IPS-15b (cell line): ENCODE measurements at regions not wholly inside any gene's neighbourhood (a gene's known extent, or its start where the extent isn't known, plus 50 kb on each side); places are given as distances from the start of the nearest gene placed in this dataset.

Source experiments
- H3K27me3 ChIP-seq: one replicate; pipeline ENCODE4 v1.6.1; 2013; ENCODE audit warnings: low read length; ENCODE audit not compliant: control insufficient read depth, insufficient read depth
- H3K36me3 ChIP-seq: one replicate; pipeline ENCODE4 v1.6.1; 2013; ENCODE audit warnings: low read length; ENCODE audit not compliant: control insufficient read depth, insufficient read depth
- H3K4me1 ChIP-seq: one replicate; pipeline ENCODE4 v1.6.1; 2013; ENCODE audit warnings: mild to moderate bottlenecking, low read length; ENCODE audit not compliant: control insufficient read depth, insufficient read depth
- H3K4me3 ChIP-seq: one replicate; pipeline ENCODE4 v1.5.1; 2013; ENCODE audit warnings: low read depth, low read length
- H3K9ac ChIP-seq: one replicate; pipeline ENCODE4 v1.6.1; 2013; ENCODE audit warnings: low read depth, mild to moderate bottlenecking, low read length
- H3K9me3 ChIP-seq: one replicate; pipeline ENCODE4 v1.6.1; 2013; ENCODE audit warnings: mild to moderate bottlenecking, low read length; ENCODE audit not compliant: control insufficient read depth, insufficient read depth

DNA sequence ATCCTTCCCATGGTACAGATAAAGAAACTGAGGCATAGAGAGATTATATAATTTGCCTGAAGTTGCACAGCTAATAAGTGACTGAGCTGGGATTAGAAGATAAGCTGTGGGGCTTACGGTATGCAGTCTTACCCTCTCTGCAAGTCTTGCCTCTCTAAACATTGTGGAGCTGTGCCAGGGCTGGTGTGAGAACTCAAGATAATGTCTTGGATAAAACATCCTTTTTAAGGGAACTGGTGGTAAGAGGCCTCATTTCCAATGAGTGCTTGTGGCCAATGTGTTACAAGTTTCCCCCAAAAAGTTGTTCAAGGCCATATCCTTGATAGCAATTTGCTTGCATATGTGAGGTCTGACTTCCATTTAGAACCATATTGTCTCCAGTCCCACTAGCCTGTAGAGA lies 84.3 kb upstream of the ETAA1 start:
- Histone ChIP-seq H3K4me1 (peaks cover under 1% of the 10 kb centered on the region), H3K9me3 (no peaks in the 10 kb centered on the region), H3K9ac (no peak overlapping the region), H3K4me3 (no peak overlapping the region), H3K36me3 (no peaks in the 10 kb centered on the region), H3K27me3 (no peaks in the 10 kb centered on the region)

DNA sequence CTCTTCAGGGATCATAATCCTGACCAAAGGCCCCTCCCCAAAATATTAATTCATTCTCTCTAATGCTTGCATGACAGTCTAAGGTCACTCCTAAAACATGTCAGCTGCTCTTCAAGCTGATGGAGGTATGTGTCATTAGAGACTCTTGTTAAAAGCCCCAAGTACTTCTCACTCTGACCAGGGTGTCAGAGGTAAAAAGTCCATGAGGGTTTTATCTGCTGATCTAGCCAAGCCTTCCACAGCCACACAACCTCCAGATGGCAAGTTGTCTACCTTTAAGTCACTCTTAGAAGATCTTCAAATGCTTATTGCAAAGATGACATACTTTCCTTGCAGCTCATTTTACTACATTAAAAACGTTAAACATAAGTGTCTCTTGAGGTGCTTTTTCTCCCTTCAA lies 83.6 kb upstream of the ETAA1 start:
- Histone ChIP-seq H3K27me3 (no peaks in the 10 kb centered on the region), H3K4me3 (no peak overlapping the region), H3K36me3 (no peaks in the 10 kb centered on the region), H3K9ac (no peak overlapping the region), H3K4me1 (peaks cover 6% of the 10 kb centered on the region), H3K9me3 (no peaks in the 10 kb centered on the region)

DNA sequence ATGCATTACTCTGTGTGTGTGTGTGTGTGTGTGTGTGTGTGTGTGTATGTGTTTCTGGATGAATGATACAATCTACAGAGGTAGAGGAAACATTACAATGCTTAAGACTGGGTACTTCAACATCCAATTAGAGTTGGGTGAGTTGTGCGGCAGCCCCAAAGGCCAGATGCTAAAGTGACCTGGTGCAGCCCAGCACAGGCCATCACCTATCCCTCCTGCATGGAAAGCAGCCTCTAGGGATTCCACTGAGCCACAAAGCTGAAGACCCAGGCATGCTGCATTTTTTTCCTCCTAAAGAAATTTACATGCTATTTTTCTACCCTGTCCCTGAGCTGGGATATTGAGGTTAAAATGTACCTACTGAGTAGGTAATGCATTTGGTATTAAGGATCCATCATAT lies 79.1 kb upstream of the ETAA1 start:
- H3K36me3 ChIP-seq = no peaks in the 10 kb centered on the region
- H3K4me3 ChIP-seq = no peak overlapping the region
- no peaks in the 10 kb centered on the region for H3K9me3 ChIP-seq
- H3K27me3 ChIP-seq = no peaks in the 10 kb centered on the region
- no peak overlapping the region for H3K9ac ChIP-seq
- H3K4me1 ChIP-seq = peaks cover 26% of the 10 kb centered on the region

DNA sequence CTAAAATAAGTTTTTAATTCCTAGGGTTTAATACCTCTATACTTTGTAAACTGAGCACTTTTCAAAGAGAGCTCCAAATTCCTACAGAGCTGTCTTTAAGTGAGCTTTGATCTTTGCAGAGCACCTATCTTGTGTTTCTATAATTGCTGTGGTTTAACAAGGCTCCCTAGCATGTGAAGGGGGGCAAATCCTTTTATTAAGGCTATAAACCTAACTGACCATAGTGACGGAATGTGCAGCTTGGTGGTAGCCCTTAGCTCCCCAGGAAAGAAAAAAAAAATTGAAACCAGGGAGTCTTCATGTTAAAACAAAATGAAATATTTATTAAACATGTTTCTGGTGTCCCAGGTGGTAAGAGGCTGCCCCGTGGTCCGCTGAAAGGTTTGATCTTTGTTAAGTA lies 78.6 kb upstream of the ETAA1 start:
- Histone ChIP-seq H3K4me1 (peaks cover 26% of the 10 kb centered on the region), H3K9ac (no peak overlapping the region), H3K36me3 (no peaks in the 10 kb centered on the region), H3K27me3 (no peaks in the 10 kb centered on the region), H3K9me3 (no peaks in the 10 kb centered on the region), H3K4me3 (no peak overlapping the region)

DNA sequence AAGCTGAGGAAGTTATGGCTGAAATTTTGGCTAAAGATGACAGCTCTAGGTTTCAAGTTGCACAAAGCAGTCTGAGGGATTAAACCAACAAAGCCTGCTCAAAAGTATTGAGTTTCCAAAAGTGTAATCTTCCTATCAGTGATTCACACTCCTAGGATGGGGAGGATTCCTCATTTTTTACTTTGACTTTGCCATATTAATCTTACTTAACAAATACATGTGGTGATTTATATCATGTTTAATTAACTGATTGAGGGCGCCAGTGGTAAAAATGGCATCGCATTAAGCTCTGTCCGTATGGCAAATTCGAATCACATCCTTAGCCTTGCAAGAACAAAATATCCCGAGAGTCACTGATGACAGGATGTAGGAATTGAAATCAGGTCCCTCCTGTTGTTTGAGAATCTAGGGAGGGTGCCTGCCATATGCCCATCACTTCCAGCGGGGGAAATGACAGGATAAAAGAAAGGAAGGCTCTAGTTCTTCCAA lies 78.1 kb upstream of the ETAA1 start:
- no peaks in the 10 kb centered on the region for H3K36me3 ChIP-seq
- no peak overlapping the region for H3K9ac ChIP-seq
- no peaks in the 10 kb centered on the region for H3K9me3 ChIP-seq
- no peaks in the 10 kb centered on the region for H3K27me3 ChIP-seq
- H3K4me1 ChIP-seq = peaks cover 26% of the 10 kb centered on the region
- H3K4me3 ChIP-seq = no peak overlapping the region

DNA sequence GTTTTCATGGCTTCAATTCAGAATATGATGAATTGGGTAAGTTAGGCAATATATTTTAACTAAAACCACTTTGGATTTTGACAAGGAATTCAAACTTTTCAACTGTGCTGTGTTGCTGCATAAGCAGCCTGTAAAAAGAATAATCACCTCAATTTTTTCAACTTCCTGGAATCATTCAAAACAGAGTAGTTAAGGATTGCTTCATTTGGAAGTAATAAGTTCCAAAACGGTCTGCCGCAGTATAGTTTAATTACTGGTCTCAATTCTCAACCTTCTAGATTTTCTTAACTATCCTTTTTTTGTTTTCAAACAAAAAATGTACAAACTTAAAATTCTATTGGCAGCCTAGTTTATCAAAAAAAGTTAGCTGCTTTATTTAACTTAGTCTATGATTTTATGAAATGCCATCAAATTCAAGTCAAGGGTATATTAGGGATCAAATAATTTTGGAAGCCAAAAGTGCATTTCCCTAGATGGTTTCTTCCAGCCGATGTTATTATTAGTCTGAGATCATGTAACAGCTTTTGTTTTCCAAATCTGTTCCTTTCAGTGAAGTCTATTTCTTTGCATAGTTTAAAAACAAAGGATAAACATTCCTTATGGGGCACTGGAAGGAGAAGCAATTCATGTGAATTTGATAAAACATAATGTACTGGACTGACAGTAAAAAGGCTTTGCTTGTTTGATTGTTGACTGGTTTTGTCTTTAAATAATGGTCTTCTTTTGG lies 76.1 kb upstream of the ETAA1 start:
- Histone ChIP-seq H3K4me3 (no peak overlapping the region), H3K4me1 (peaks cover 26% of the 10 kb centered on the region), H3K9me3 (no peaks in the 10 kb centered on the region), H3K27me3 (no peaks in the 10 kb centered on the region), H3K36me3 (no peaks in the 10 kb centered on the region), H3K9ac (no peak overlapping the region)

DNA sequence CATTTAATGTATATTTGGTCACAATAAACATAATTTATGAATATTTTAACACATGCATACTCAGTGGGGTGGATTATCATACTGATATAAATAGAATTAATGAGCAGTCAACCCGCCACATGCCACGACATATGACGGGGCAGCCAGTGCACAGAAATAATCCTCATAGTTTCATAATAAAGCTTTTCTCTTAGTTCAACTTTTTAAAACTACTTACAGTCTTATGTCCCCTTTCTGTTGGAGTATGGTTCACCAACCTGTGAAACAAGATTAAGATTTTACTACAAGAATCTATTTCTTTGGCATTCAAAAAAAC lies 75.6 kb upstream of the ETAA1 start:
- Histone ChIP-seq H3K9ac (no peak overlapping the region), H3K4me1 (peaks cover 26% of the 10 kb centered on the region)

DNA sequence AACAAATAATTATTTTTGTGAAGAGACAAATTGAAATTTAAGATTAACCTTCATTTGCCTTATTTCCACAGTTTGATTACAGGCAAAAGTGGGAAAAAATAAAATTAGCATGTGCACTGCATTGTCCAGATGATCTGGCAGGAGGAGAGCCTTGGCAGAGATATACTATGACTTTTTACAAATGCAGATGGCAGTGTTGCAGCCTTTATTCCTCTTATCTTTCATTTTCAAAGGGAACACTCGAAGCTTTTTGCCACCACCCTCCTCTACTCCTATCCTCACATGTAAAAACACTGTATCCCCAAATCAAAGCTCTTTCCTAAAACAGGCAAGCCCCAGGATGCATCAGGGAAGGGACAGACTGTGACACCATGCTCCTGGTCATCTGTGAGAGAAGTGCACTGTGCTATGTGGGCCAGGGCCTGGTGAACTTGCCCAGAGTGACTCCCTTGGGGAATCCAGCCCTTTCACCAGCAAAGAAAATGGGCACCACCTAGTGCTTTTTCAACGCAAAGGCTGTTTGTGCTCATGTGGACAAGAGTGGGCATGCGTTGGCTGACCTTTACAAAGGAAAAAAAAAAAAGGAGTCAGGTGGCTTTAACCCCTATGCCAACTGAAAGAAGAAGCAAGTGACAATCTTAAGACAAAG lies 74.7 kb upstream of the ETAA1 start:
- Histone ChIP-seq H3K4me3 (no peak overlapping the region), H3K27me3 (no peaks in the 10 kb centered on the region), H3K36me3 (no peaks in the 10 kb centered on the region), H3K9ac (no peak overlapping the region), H3K9me3 (no peaks in the 10 kb centered on the region), H3K4me1 (peaks cover 26% of the 10 kb centered on the region)

More for the DNA sequence above, 75.6 kb upstream of the ETAA1 start:
- H3K9me3 ChIP-seq = no peaks in the 10 kb centered on the region
- no peak overlapping the region for H3K4me3 ChIP-seq
- no peaks in the 10 kb centered on the region for H3K27me3 ChIP-seq
- no peaks in the 10 kb centered on the region for H3K36me3 ChIP-seq

DNA sequence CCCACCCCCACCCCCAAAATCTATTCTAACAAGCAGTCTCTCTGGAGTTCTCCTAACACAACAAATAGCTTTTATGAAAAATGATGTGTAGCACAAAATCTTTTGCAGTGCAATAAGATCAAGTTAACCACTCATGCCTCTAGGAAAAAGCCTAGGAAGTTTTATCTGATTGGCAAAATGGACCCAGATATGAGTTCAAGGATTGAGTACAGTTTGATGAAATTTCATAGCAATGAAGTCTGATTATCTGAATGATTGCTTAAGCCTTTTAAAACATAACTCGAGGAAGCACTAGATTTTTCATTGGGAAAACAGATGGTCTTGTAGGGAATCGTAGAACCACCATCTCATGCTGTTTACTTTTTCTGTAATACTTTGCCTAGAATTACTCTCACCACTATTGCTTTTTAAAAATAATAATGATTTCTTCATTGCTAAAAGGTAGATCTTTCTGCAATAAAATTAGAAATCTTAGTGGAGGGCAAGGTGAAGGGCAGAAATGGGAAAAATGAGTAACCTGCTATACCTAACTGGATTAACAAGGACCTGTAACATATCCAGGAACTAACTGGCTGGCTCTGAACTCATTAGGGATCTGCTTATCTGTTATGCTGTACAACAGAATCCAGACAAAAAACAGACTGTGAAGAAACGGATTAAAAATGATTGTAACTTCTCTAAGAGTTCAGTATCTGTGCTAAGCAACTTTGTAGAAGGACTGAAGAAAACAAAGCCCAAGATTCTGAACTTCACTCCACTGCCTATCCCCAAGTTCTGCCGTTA lies 73.7 kb upstream of the ETAA1 start:
- H3K9ac ChIP-seq = no peak overlapping the region
- H3K4me1 ChIP-seq = peaks cover 25% of the 10 kb centered on the region
- no peaks in the 10 kb centered on the region for H3K9me3 ChIP-seq
- no peak overlapping the region for H3K4me3 ChIP-seq
- H3K27me3 ChIP-seq = no peaks in the 10 kb centered on the region
- H3K36me3 ChIP-seq = no peaks in the 10 kb centered on the region

DNA sequence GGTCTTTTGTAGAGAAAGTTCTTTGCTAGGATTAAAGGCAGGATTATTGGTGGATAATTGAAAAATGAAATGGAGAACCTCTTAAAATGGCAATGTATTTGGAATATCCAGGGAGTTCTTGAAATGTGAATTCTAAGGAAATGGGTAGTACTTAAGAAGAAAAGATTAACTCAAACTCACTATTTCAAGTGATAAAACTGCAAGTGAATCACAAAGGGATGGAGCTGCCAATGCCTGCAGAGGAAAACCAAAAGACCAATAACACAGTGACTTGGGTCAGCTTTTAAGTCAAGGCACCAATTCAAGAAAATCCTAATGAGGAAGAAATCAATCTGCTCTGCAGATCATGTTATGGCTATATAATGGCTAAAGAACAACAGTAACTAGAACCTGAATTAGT lies 67.6 kb upstream of the ETAA1 start:
- Histone ChIP-seq H3K27me3 (no peaks in the 10 kb centered on the region), H3K9me3 (no peaks in the 10 kb centered on the region), H3K36me3 (peaks cover 2% of the 10 kb centered on the region), H3K4me3 (peak overlapping the region; percentile 10), H3K4me1 (peaks cover 17% of the 10 kb centered on the region), H3K9ac (no peak overlapping the region)

DNA sequence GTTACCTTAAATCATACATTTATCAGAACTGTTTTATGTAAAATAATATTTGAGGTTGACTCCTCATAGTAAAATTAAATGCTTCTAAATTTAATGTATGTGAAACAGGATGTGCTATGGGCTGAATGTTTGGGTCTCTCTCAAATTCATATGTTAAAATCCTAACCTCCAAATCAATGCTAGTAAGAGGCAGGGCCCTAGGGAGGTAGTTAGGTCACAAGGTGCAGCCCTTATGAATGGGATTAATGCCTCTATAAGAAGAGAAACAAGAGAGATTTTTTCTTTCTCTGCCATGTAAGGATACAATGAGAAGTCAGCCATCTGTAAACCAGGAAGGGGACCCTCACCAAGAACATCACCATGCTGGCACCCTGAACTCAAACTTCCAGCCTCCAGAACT lies 67.2 kb upstream of the ETAA1 start:
- H3K9ac ChIP-seq = no peak overlapping the region
- H3K27me3 ChIP-seq = no peaks in the 10 kb centered on the region
- peak overlapping the region; percentile 10 for H3K4me3 ChIP-seq
- H3K4me1 ChIP-seq = peaks cover 17% of the 10 kb centered on the region
- peaks cover 5% of the 10 kb centered on the region for H3K36me3 ChIP-seq
- H3K9me3 ChIP-seq = no peaks in the 10 kb centered on the region
